NCI-H2196 (cell line): ENCODE measurements at regions not wholly inside any gene's neighbourhood (a gene's known extent, or its start where the extent isn't known, plus 50 kb on each side); places are given as distances from the start of the nearest gene placed in this dataset.
A peak's percentile ranks its signal among the peaks of the same experiment; 100 is the strongest.
"Not testable (repeated sequence)": the region's sequence is repeated elsewhere in the genome, so short reads cannot be mapped to it uniquely, and the experiment has no call there.

Experiments used
- DNase-seq: peaks from one replicate; lab custom pipeline; 2025; ENCODE audit not compliant: unreplicated experiment; lab: John Stamatoyannopoulos, UW

GRCh38 chr17:77533697-77534096 lies 392.9 kb downstream of the SEC14L1 start:
- not testable (repeated sequence) for DNase-seq

GRCh38 chr17:77534137-77534536 lies 393.4 kb downstream of the SEC14L1 start:
- no peak for DNase-seq

GRCh38 chr17:77535435-77535834 lies 394.7 kb downstream of the SEC14L1 start:
- no peak for DNase-seq

GRCh38 chr17:77535892-77536291 lies 395.1 kb downstream of the SEC14L1 start:
- DNase-seq = no peak

GRCh38 chr17:77537566-77537965 lies 396.8 kb downstream of the SEC14L1 start:
- DNase-seq = no peak

- no peak for DNase-seq
Observed at GRCh38 chr17:77540531-77540930, 399.8 kb downstream of the SEC14L1 start.

GRCh38 chr17:77540975-77541374 lies 400.2 kb downstream of the SEC14L1 start:
- no peak for DNase-seq

GRCh38 chr17:77542011-77542410 lies 401.2 kb downstream of the SEC14L1 start:
- DNase-seq = no peak

- DNase-seq = peak; percentile 92
Observed at GRCh38 chr17:77542551-77543490, 402.1 kb downstream of the SEC14L1 start.

GRCh38 chr17:77543801-77544200 lies 403.0 kb downstream of the SEC14L1 start:
- no peak for DNase-seq

- no peak for DNase-seq
Observed at GRCh38 chr17:77544347-77545110, 403.8 kb downstream of the SEC14L1 start.

- DNase-seq = no peak
Observed at GRCh38 chr17:77546772-77547241, 406.0 kb downstream of the SEC14L1 start.

- DNase-seq = no peak
Observed at GRCh38 chr17:77548967-77549366, 408.2 kb downstream of the SEC14L1 start.

GRCh38 chr17:77549726-77550366 lies 408.7 kb upstream of the TNRC6C start:
- DNase-seq = no peak

- no peak for DNase-seq
Observed at GRCh38 chr17:77553459-77554066, 404.9 kb upstream of the TNRC6C start.

GRCh38 chr17:77555121-77555591 lies 403.3 kb upstream of the TNRC6C start:
- peak; percentile 36 for DNase-seq

GRCh38 chr17:77555741-77556291 lies 402.7 kb upstream of the TNRC6C start:
- DNase-seq = peak; percentile 96

GRCh38 chr17:77556383-77557061 lies 402.0 kb upstream of the TNRC6C start:
- no peak for DNase-seq

- DNase-seq = no peak
Observed at GRCh38 chr17:77558846-77559626, 399.5 kb upstream of the TNRC6C start.
